Occipital lobe (tissue), 1 donor: ENCODE measurements at regions not wholly inside any gene's neighbourhood (a gene's known extent, or its start where the extent isn't known, plus 50 kb on each side); places are given as distances from the start of the nearest gene placed in this dataset.
"Not testable (repeated sequence)": the region's sequence is repeated elsewhere in the genome, so short reads cannot be mapped to it uniquely, and the experiment has no call there.

ENCODE experiments used
- DNase-seq: peaks from one replicate; lab custom pipeline; 2025; lab: John Stamatoyannopoulos, UW

- no peak for DNase-seq
Observed at GRCh38 chr5:166784545-166785078, 1506.8 kb upstream of the WWC1 start.

DNA sequence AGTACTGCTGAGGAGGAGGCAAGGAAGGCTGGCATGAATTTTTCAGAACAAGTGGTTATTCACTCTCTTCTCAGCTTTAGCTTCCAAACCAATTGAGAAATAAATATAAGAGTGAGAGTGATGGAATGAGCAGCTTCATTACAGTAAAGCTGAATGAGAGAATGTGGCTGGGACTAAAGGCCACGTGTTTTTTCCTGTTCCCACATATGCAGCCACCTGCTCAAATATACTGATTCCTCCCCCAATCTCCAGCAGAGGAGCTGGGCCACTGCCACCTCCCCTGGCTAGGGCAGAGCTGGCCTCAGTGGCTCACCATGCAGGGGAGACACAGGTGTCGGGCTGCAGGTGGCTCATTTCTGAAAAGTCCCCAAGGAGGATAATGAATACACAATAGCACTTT, 1505.3 kb upstream of the WWC1 start:
- DNase-seq, result no peak

DNA sequence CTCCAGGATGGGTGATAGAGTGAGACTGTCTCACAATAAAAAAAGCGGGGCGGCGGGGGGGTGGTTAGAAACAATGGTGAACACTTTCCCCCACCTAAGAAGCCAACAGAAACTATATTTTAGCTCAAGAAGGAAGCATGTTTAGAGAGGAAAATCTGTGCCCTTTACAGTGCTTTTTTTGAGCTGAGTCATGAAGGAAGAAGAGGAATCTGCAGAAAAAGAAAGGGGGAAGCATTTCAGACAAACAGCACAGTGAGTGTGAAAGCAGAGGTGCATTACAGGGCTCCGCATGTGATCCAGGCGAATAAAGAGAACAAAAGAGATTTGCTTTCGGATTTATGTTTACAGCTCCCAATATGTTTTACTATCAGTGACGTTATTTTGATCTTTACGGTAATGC, 1504.6 kb upstream of the WWC1 start:
- no peak for DNase-seq

DNA sequence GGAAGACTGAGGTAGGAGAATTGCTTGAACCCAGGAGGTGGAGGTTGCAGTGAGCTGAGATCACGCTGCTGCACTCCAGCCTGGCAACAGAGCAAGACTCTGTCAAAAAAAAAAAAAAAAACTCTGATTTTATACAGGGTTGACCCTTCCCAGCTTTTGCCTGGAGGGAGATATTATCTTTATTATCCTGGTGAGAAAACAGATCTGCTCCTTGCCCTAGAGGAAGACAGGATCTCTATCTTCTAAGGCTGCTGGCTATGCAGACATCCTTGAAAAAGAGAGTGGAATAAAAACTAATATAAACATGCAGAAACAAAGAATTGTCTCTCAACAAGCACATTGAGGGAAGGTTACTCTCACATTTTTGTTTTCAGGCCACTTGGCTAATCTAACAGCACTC, 1503.4 kb upstream of the WWC1 start:
- no peak for DNase-seq

DNA sequence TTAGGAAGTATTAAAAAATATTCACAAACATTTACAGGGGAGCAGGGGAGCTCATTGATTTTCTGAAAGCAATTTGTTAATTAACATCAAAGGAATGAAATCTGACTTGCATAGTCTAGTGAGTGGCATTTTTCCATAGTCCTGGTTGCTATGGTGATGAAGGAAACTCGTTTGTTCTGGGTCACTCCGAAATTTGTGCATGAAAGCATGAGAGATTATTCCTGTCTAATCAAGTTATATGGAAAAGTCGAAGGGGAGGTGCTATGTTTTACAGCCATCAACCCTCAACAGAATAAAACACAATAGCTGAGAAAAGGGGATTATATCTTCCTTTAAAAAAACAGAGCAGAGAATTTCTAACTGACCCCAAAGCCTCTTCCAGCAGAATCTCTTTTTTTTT, 1495.7 kb upstream of the WWC1 start:
- DNase-seq, result no peak

DNA sequence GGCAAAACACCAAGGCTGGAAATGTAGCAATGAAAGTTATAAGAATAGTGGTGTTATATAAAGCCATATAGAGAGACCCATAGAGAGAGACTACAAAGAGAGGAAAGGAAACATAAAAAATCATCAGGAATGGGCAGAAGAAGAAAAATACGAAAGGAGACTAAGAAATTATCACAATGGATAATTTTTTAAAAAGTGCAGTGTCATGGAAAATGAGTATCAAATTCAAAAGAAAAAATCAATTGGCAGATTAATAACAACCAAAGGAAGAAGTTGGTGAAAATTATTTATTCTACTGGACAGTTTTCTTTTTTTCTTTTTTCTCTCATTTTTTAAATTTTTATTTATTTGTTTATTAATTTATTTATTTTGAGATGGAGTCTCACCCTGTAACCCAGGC, 1488.4 kb upstream of the WWC1 start:
- DNase-seq, result no peak

GRCh38 chr5:166804223-166804622, 1487.2 kb upstream of the WWC1 start:
- not testable (repeated sequence) for DNase-seq

GRCh38 chr5:166804693-166805092, 1486.8 kb upstream of the WWC1 start:
- DNase-seq, result not testable (repeated sequence)

- DNase-seq, result not testable (repeated sequence)
Observed at GRCh38 chr5:166810093-166810658, 1481.3 kb upstream of the WWC1 start.

GRCh38 chr5:166810721-166811120, 1480.7 kb upstream of the WWC1 start:
- no peak for DNase-seq

DNA sequence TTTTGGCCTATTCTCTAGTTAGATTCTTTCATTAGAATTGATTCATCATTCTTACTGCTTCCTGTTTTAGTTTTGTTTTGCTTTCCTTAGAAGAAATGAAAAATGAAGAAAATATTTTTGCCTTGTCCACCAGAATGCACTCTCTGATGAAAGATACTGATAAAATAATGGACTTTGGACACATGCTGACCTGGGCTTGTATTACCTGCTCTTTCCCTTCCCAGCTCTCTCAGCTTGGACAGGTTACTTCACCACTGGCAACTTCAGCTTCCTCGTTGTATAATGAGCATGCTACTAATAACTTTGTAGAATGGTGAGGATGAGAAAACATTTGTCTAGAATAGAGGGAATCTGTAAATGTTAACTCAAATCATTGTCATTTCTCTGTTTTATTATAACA, 1468.1 kb upstream of the WWC1 start:
- DNase-seq, result no peak

DNA sequence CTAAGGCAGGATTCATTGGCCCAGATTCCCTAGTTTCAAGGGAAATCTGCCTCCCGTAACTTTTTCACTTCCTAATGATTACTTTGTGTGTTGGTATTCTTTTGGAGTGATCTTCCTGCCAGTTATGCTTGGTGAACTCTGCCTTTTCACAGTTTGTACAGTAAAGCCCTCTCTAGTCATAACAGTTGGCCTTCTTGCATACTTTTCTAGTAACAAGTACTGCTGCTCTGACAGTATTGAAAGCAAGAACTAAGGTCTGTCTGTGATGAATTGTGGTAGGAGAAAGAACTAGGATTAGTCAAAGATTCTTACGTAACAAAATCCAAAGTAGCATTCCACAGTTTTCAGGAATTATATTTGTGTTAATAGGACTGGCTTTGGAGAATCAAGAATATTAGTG, 1457.2 kb upstream of the WWC1 start:
- DNase-seq, result no peak

GRCh38 chr5:166845044-166845443, 1446.4 kb upstream of the WWC1 start:
- DNase-seq, result no peak

DNA sequence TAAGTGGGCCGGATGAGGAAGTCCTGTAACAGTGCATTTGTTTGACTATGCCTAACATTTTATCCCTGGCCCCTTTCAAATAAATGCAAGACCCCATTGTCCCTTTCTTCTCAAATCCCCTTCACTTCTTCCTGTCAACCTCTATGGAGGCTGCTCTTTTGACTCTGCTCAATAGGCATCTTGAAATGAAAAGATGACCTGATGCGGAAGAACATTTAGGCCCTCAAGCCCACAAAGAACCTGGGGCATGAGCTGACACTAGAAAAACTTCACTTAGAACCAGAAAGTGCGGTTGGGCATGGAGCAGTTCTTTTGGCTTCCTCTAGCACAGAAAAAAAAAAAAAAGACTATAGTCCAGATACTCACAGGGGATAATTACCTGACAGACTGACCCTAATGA, 1434.7 kb upstream of the WWC1 start:
- no peak for DNase-seq

DNA sequence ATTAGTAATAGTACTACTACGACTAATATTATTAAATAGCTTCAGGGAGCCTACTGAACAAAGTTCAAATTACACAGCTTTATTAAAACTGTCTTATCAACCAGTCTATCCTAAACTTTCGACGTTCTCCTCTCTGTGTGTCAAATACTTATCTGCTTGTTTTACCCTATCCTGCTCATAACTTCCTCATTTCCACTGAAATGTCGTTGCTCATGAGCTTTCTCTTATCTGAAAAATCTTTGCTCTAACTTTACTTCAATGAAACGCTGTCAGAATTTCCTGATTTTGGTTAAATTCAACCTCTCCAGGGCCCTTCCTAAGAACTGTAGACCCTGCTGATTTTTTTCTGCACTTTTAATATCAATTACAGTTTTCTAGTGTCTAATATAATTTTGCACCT, 1431.0 kb upstream of the WWC1 start:
- no peak for DNase-seq

GRCh38 chr5:166862581-166862980, 1428.9 kb upstream of the WWC1 start:
- DNase-seq, result no peak

DNA sequence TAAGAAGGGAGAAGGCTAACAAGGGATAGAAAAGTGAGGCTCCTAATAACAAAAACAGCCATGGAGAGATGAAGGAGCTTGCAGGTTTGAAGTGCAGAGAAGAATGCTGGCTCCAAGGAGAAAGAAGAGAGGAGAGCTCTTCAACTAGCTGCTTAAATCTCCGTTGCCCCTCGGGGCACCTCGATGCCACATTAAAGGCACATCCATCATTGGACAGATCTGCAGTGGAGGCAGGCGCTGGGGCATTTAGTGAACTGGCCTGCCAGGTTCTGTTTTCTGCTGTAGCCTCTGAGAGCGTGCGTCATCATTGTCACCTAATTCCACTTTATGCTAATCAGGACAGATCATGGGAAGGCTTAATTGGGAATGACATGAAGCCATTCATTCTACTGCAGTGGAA, 1426.2 kb upstream of the WWC1 start:
- no peak for DNase-seq

DNA sequence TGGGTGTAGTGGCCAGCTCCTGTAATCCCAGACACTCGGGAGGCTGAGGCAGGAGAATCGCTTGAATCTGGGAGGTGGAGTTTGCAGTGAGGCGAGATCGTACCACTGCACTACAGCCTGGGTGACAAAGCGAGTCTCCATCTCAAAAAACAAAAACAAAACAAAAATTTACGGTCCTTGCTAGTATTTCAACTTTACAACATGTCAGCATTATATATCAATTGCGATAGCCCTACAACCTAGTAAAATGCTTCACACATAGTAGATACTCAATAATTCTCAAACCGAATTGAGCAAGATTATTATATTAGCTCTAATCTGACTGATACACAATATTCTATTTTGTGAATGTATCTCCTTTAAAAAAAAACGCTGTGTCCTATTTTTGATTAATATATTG, 1411.0 kb upstream of the WWC1 start:
- no peak for DNase-seq

GRCh38 chr5:166881802-166882201, 1409.6 kb upstream of the WWC1 start:
- no peak for DNase-seq

- no peak for DNase-seq
Observed at GRCh38 chr5:166883016-166883415, 1408.4 kb upstream of the WWC1 start.

- no peak for DNase-seq
Observed at GRCh38 chr5:166898166-166898565, 1393.3 kb upstream of the WWC1 start.

GRCh38 chr5:166899343-166899742, 1392.1 kb upstream of the WWC1 start:
- DNase-seq, result no peak

- DNase-seq, result no peak
Observed at GRCh38 chr5:166904571-166904970, 1386.9 kb upstream of the WWC1 start.
